ENCODE measurements at regions not wholly inside any gene's neighbourhood (a gene's known extent, or its start where the extent isn't known, plus 50 kb on each side); places are given as distances from the start of the nearest gene placed in this dataset.

DNA sequence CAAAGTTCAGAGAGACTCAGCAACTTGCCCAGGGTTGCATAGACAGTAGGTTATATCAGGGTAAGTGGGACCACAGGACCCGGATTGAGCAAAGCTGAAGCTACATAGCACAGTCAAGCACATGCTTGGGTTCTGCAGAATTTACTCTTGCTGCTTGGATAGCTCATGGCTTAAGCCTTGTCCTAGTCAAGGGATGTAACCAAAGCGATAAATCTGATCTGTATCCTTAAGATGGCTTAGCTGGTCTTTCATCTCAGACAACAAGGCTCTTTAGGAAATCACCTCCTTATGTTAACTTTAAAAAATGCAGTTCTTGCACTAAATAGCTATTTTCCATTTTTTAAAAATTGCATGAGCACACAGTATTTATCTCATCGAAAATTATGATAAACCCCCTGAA lies 158.5 kb downstream of the LPIN1 start:
- DNase-seq (ENCODE audit: low read depth in 2 of 2) = no peak
- TF ChIP-seq CTCF (IDR thresholded peaks at IDR 0.05; ENCODE audit: low read depth, low read length) = no peak
- H3K4me3 ChIP-seq (replicated peaks in 1 of 2; ENCODE audit: low read depth in 2 of 2, low read length in 2 of 2) = no peak overlapping the region

DNA sequence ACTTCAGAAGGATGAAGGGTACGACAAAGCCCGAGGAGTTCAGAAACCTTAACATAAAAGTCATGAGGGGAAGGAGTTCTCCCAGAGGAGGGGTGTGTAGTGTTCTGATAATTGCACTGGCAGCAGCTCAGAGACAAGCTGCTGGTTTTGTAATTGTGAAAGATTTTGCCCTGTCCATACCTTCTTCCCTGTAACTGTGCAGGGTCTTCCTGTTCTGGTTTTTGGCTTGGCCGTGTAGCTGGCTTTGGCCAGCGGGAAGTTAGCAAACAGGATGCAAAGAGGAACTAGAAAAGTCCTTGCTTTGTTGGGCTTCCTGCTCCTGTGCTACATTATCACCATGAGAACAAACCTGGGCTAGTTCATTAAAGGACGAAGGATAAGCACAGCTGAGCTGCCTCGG lies 160.8 kb downstream of the LPIN1 start:
- no peak for DNase-seq (ENCODE audit: low read depth in 2 of 2)
- no peak overlapping the region for H3K4me3 ChIP-seq (replicated peaks in 1 of 2; ENCODE audit: low read depth in 2 of 2, low read length in 2 of 2)
- TF ChIP-seq CTCF (IDR thresholded peaks at IDR 0.05; ENCODE audit: low read depth, low read length) = no peak

GRCh38 chr2:11910971-11911370 lies 164.5 kb downstream of the LPIN1 start:
- TF ChIP-seq CTCF (IDR thresholded peaks at IDR 0.05; ENCODE audit: low read depth, low read length) = no peak
- no peak for DNase-seq (ENCODE audit: low read depth in 2 of 2)
- H3K4me3 ChIP-seq (replicated peaks in 1 of 2; ENCODE audit: low read depth in 2 of 2, low read length in 2 of 2) = no peak overlapping the region

GRCh38 chr2:11912980-11913379 lies 166.5 kb downstream of the LPIN1 start:
- no peak for DNase-seq (ENCODE audit: low read depth in 2 of 2)
- no peak for TF ChIP-seq CTCF (IDR thresholded peaks at IDR 0.05; ENCODE audit: low read depth, low read length)
- H3K4me3 ChIP-seq (replicated peaks in 1 of 2; ENCODE audit: low read depth in 2 of 2, low read length in 2 of 2) = no peak overlapping the region

DNA sequence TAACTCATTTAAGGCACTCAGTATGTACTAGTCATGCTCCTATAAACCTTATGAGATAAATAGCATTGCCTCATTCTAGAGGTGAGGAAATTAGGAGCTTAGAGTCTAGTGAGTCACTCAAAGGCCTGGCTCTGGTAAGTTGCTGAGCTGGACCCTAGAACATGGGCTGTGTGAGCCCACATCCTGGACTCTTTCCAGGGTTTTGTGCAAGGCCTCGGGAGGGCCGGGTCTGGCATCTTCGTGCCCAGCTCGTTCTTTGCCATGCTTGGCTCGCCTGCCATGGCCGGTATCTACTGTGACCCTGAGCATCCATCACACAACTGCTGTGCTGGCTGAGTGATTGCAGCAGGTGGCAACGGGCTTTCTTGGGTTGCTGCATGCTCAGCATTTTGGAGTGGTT lies 168.0 kb downstream of the LPIN1 start:
- TF ChIP-seq CTCF (IDR thresholded peaks at IDR 0.05; ENCODE audit: low read depth, low read length) = no peak
- DNase-seq (ENCODE audit: low read depth in 2 of 2) = peak; percentile 41 to 44
- no peak overlapping the region for H3K4me3 ChIP-seq (replicated peaks in 1 of 2; ENCODE audit: low read depth in 2 of 2, low read length in 2 of 2)

DNA sequence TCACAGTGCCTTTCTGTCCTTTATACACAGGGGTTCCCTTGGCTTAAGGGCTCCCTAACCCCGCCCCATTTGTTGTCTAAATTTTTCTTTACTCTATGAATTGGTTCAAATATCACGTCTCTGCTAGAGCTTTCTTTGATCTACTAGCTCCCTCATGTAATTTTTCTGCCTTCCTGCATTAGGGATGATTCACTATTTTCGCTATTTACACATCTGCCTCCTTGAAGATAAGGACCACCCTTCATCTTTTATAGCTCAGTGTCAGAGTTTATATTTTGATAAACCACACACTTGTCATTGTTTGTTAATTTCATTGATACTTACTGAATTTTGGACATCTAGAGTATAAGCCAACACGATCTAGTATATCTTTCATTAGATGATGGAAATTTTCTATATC lies 169.2 kb downstream of the LPIN1 start:
- TF ChIP-seq CTCF (IDR thresholded peaks at IDR 0.05; ENCODE audit: low read depth, low read length) = no peak
- no peak overlapping the region for H3K4me3 ChIP-seq (replicated peaks in 1 of 2; ENCODE audit: low read depth in 2 of 2, low read length in 2 of 2)
- no peak for DNase-seq (ENCODE audit: low read depth in 2 of 2)

GRCh38 chr2:11919953-11920352 lies 173.5 kb downstream of the LPIN1 start:
- TF ChIP-seq CTCF (IDR thresholded peaks at IDR 0.05; ENCODE audit: low read depth, low read length) = no peak
- no peak overlapping the region for H3K4me3 ChIP-seq (replicated peaks in 1 of 2; ENCODE audit: low read depth in 2 of 2, low read length in 2 of 2)
- no peak for DNase-seq (ENCODE audit: low read depth in 2 of 2)

Measured in cardiac fibroblast (primary cell).